Activated CD4-positive, alpha-beta T cell treated with anti-CD3 and anti-CD28 coated beads for 36 hours (primary cell): ENCODE measurements at regions not wholly inside any gene's neighbourhood (a gene's known extent, or its start where the extent isn't known, plus 50 kb on each side); places are given as distances from the start of the nearest gene placed in this dataset.

ENCODE experiments used
- ATAC-seq: fragments of 200-7000 bp; cut with Tn5 transposase; one replicate; pipeline ENCODE4 v1.10.0; 2021; ENCODE audit warnings: mild to moderate bottlenecking, moderate library complexity
- CTCF ChIA-PET: fragments of 350-600 bp; sonication (Branson Sonifier 250); formaldehyde crosslinking; loops from one replicate; lab custom pipeline; 2021; ENCODE audit warnings: antibody characterized with exemption; lab: Charles Lee
- POLR2A ChIA-PET: fragments of 350-600 bp; sonication (Branson Sonifier 250); formaldehyde crosslinking; loops from one replicate; lab custom pipeline; 2021; ENCODE audit warnings: antibody characterized with exemption, inconsistent platforms; lab: Charles Lee
- DNase-seq: peaks from one replicate; pipeline ENCODE4 v3.0.0-alpha.2; 2020
- H3K27ac Mint-ChIP-seq: one replicate; pipeline ENCODE4 v1.8.0; 2021; ENCODE audit warnings: mixed read lengths
- H3K27me3 Mint-ChIP-seq: one replicate; pipeline ENCODE4 v1.8.0; 2021; ENCODE audit warnings: mixed read lengths
- H3K36me3 Mint-ChIP-seq: one replicate; pipeline ENCODE4 v1.8.0; 2021; ENCODE audit warnings: low read depth, mixed read lengths
- H3K4me1 Mint-ChIP-seq: one replicate; pipeline ENCODE4 v1.8.0; 2021; ENCODE audit warnings: mixed read lengths
- H3K4me3 Mint-ChIP-seq: one replicate; pipeline ENCODE4 v1.8.0; 2021; ENCODE audit warnings: mild to moderate bottlenecking, moderate library complexity, mixed read lengths
- H3K9me3 Mint-ChIP-seq: one replicate; pipeline ENCODE4 v1.8.0; 2021; ENCODE audit warnings: low read depth, mixed read lengths
- intact Hi-C, 2 experiments: fragments of 100-400 bp; cut with DNase I in 1 of 2; cut with micrococcal nuclease in 1 of 2; formaldehyde crosslinking; loops; one replicate each; pipeline versions ENCODE4 v1.14.2 to v1.15.1; 2022 to 2024; cut with DNase I, micrococcal nuclease

DNA sequence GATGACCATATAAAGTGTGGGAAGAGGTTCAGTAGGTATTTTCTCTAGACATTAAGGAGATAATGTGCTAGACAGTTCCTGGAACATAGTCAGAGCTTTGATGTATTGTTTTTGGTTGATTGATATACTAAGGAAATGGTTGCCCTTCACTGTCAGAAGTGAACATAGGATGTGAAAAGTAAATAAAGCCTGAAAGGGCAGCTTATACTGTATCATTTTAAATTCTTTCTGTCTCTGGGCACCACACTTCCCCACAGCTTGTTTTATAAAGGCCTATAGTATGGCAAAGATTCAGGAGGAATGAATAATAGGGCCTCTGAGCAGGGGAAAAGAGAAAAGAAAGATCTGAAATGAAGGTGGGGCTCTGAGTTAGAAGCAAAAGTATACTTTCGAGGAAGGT, 72.7 kb upstream of the ITPRID2 start:
- intact Hi-C loops = no loop called here
- Mint-ChIP-seq H3K27ac (no peak overlapping the region), H3K9me3 (no peaks in the 10 kb centered on the region), H3K4me1 (peaks cover 2% of the 10 kb centered on the region), H3K4me3 (no peak overlapping the region), H3K27me3 (no peaks in the 10 kb centered on the region), H3K36me3 (no peaks in the 10 kb centered on the region)
- ChIA-PET CTCF (interaction anchor here (0.9 to 1.6 kb wide), 3 partner anchors 10 to 85 kb away, joined by 3 to 5 read pairs (median 3); no protein-coding TSS in a partner anchor), POLR2A (no interaction called here)
- DNase-seq (no peak), ATAC-seq (no peak)

DNA sequence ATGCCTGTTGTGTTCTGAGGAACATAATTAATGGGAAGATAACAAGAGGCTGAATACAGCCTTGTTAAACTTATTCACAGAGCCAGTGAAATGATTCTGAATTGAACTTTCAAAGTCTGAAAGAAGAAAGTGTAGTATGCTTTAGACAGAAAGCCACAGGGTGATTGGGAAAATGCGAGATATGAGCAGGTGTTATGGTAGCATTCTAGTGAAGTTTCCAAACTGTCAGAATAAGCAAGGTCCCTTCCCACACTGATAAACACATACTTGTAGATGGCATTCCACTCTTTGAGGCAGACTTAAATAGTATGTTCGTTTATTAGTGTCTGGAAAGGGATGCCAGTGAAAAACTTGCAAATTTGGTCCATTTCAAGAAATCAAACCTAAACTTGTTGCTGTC, 70.5 kb upstream of the ITPRID2 start:
- H3K4me1 Mint-ChIP-seq = no peaks in the 10 kb centered on the region
- H3K36me3 Mint-ChIP-seq = no peaks in the 10 kb centered on the region
- intact Hi-C loops = no loop called here
- no peaks in the 10 kb centered on the region for H3K9me3 Mint-ChIP-seq
- CTCF ChIA-PET = interaction anchor here (0.6 kb wide), 1 partner anchor 95 kb away, joined by 3 read pairs; no protein-coding TSS in a partner anchor
- H3K27ac Mint-ChIP-seq = no peak overlapping the region
- POLR2A ChIA-PET = no interaction called here
- no peak overlapping the region for H3K4me3 Mint-ChIP-seq
- DNase-seq (no peak), ATAC-seq (no peak)
- peaks cover 2% of the 10 kb centered on the region for H3K27me3 Mint-ChIP-seq

DNA sequence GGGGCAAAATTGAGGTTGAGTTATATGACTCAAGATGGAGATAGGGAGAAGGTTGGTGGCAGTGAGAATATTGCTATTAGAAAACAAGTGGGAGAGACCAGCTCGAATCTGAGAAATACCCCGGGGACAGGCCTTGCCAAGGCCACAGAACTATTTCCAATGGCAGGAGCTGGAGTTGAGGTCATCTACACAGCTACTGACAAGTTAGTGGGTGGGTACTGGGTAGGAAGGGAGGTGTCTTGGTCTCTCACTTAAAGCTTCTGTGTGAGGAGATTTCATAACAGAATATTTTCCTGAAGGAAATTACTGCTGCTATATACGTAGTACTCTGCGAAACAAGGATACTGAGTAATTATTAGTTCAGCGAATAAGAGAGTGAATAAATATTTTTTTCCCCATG, 69.4 kb upstream of the ITPRID2 start:
- ChIA-PET POLR2A (no interaction called here), CTCF (no interaction called here)
- no peak overlapping the region for H3K27ac Mint-ChIP-seq

DNA sequence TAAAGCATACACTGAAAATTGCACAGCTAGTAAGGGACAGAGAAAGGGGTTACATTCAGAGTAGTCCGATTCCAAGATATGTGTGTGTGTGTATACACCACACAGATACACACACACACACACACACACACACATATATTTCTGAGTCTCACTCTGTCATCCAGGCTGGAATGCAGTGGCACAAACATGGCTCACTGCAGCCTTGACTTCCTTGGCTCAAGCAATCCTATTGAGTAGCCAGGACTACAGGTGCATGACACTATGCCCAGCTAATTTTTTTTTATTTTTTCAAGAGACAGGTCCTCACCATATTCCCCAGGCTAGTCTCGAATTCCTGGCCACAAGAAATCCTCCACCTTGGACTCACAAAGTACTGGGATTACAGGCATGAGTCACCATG, 68.1 kb upstream of the ITPRID2 start:
- no peak overlapping the region for H3K4me3 Mint-ChIP-seq
- H3K36me3 Mint-ChIP-seq = no peaks in the 10 kb centered on the region
- H3K4me1 Mint-ChIP-seq = no peaks in the 10 kb centered on the region
- no peak overlapping the region for H3K27ac Mint-ChIP-seq
- H3K27me3 Mint-ChIP-seq = peaks cover 2% of the 10 kb centered on the region
- ATAC-seq = no peak
- ChIA-PET POLR2A (no interaction called here), CTCF (no interaction called here)
- no peaks in the 10 kb centered on the region for H3K9me3 Mint-ChIP-seq
- intact Hi-C loops = no loop called here
- no peak for DNase-seq

More for the DNA sequence above, 69.4 kb upstream of the ITPRID2 start:
- no peaks in the 10 kb centered on the region for H3K36me3 Mint-ChIP-seq
- H3K4me3 Mint-ChIP-seq = no peak overlapping the region
- intact Hi-C loops = no loop called here
- no peaks in the 10 kb centered on the region for H3K4me1 Mint-ChIP-seq
- peaks cover 2% of the 10 kb centered on the region for H3K27me3 Mint-ChIP-seq
- ATAC-seq = no peak
- H3K9me3 Mint-ChIP-seq = no peaks in the 10 kb centered on the region
- DNase-seq = no peak

DNA sequence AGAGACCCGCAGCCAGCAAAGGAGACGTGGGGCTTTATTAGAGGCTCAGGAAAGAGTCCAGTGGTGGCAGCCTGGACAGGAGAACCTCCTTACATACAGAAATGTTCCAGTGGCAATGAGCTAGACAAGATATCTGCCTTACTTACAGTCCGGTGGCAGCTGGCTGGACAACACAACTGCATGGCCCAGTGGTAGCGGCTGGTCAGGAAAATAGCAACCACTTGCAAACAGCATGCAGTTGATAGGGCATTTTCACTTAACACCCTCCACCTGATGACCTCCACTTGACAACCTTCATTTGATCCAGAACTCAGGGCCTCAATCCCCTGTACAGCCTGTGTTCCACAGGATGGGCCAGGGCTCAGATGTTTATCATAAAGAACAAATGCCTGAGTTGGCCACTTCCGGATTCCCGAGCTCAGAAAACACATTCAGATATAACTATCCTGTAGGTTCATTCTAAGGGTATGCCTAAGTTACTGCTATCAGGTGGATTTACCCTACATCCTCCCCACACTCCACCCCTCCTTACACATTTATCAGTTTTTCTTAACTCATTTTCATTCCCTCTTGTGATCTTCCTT, 63.3 kb upstream of the ITPRID2 start:
- H3K27me3 Mint-ChIP-seq = peaks cover 10% of the 10 kb centered on the region
- H3K9me3 Mint-ChIP-seq = no peaks in the 10 kb centered on the region
- ATAC-seq (no peak), DNase-seq (no peak)
- intact Hi-C loops = no loop called here
- H3K4me1 Mint-ChIP-seq = no peaks in the 10 kb centered on the region
- H3K4me3 Mint-ChIP-seq = no peak overlapping the region
- H3K36me3 Mint-ChIP-seq = no peaks in the 10 kb centered on the region
- POLR2A ChIA-PET = no interaction called here
- H3K27ac Mint-ChIP-seq = no peak overlapping the region
- CTCF ChIA-PET = no interaction called here

DNA sequence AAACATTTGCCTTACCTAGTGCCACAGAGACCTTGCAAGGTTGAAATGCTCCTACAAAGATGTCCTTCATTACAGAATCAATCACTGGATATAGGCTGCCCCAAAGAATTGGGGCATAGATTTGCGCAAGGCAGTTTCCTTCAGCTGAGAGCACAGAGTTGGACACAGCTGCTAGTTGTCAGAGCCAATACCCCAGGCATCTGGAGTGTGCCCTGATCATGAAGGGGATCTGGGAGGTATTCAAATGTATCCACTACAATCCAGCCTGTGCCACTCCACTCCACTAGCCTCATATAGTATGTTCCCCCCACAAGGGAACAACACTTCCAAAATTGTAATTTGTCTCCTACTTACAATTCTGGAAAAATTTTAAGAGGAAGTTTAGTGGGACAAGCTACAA, 62.3 kb upstream of the ITPRID2 start:
- DNase-seq = no peak
- Mint-ChIP-seq H3K9me3 (no peaks in the 10 kb centered on the region), H3K27me3 (peaks cover 10% of the 10 kb centered on the region), H3K27ac (no peak overlapping the region), H3K36me3 (no peaks in the 10 kb centered on the region), H3K4me1 (no peaks in the 10 kb centered on the region), H3K4me3 (no peak overlapping the region)
- intact Hi-C loops = no loop called here
- POLR2A ChIA-PET = no interaction called here
- CTCF ChIA-PET = interaction anchor here (0.9 kb wide), 1 partner anchor 19 kb away, joined by 3 read pairs; no protein-coding TSS in a partner anchor
- ATAC-seq = no peak

DNA sequence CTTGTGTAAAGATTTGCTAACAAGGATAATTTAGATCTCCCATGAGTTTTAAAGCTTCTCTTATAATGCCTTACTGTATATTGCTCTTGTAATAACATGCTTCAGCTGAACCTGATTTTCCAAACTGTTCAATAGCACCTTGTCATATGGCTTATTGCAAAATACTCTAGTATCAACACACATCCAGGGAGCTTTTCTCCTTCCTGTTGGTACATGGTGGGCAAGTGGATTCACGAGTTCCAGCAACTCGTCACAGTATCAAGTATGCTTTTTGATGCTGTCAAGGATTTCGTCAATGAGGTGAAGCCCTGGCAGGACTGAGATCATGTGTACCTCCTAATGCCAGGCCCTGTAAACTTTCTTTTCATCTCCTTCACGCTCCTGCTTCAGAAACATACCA, 59.5 kb upstream of the ITPRID2 start:
- POLR2A ChIA-PET = no interaction called here
- H3K4me1 Mint-ChIP-seq = no peaks in the 10 kb centered on the region
- intact Hi-C loops = no loop called here
- no peak for DNase-seq
- H3K4me3 Mint-ChIP-seq = no peak overlapping the region
- no peak for ATAC-seq
- H3K27me3 Mint-ChIP-seq = peaks cover 15% of the 10 kb centered on the region
- no peaks in the 10 kb centered on the region for H3K36me3 Mint-ChIP-seq
- H3K27ac Mint-ChIP-seq = no peak overlapping the region
- CTCF ChIA-PET = no interaction called here
- peaks cover 2% of the 10 kb centered on the region for H3K9me3 Mint-ChIP-seq

DNA sequence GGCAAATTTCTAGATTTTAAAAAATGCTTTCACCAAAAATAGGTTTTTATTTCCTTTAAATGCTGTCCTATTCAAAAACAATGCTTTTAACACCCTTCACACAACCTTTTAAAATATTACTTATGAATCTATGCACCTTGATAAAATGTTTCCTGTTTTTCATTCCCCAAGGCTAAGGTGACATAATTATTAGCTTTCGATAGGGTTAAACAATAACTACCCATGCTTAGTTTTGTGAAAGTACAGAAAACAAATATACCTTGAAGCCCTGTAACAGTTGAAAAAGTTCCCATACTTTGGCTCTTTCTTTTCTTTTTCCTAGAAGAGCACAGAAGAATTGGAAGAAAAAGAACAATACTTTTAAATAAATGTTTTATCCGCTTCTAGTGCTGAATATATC, 54.9 kb upstream of the ITPRID2 start:
- ATAC-seq (no peak), DNase-seq (no peak)
- ChIA-PET POLR2A (no interaction called here), CTCF (no interaction called here)
- no peak overlapping the region for H3K27ac Mint-ChIP-seq
- H3K36me3 Mint-ChIP-seq = no peaks in the 10 kb centered on the region
- H3K4me3 Mint-ChIP-seq = no peak overlapping the region
- no peaks in the 10 kb centered on the region for H3K4me1 Mint-ChIP-seq
- peaks cover 2% of the 10 kb centered on the region for H3K9me3 Mint-ChIP-seq
- H3K27me3 Mint-ChIP-seq = peaks cover 9% of the 10 kb centered on the region
- intact Hi-C loops = no loop called here

DNA sequence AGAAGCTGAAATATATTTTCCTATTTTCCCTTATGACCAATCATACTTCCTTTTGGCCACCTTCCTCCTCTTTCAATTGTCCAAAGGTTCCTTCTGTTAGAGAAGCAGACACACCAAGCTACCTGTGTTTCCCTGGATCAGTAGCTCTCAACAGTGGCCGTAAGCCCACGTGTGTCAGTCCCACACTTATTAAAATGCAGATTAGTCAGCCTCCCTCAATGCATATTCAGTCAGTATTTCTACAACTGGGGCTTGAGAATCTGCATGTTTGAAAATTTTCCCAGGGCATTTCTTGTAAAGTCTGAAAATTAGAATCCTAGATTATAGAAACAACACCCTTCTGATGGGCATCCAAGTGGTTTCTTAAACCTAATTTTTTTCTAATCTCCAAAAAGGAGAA, 54.0 kb upstream of the ITPRID2 start:
- H3K9me3 Mint-ChIP-seq = peaks cover 2% of the 10 kb centered on the region
- no peaks in the 10 kb centered on the region for H3K4me1 Mint-ChIP-seq
- ChIA-PET POLR2A (interaction anchor here (0.6 kb wide), 1 partner anchor 27 kb away, joined by 4 read pairs; no protein-coding TSS in a partner anchor), CTCF (no interaction called here)
- H3K27me3 Mint-ChIP-seq = peaks cover 9% of the 10 kb centered on the region
- ATAC-seq (no peak), DNase-seq (no peak)
- H3K4me3 Mint-ChIP-seq = no peak overlapping the region
- H3K27ac Mint-ChIP-seq = no peak overlapping the region
- intact Hi-C loops = no loop called here
- H3K36me3 Mint-ChIP-seq = no peaks in the 10 kb centered on the region

DNA sequence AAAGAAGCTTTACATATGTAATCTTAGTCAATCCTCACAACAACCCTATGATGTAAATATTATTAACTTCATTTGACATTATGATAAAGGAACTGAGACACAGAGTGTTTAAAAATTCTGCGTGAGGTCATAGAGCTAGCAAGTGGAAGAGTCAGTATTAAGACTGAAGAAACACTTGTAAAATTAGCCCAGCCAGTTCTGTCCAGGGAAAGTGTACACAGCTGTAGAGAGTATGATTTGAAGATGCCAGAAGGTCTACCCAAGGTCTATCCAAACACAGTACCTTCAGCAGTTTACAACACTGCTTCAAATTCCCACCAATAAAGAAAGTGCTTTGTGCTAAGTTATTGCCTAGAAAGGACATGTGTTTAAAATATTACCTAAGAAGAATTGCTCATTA, 51.7 kb upstream of the ITPRID2 start:
- Mint-ChIP-seq H3K4me3 (no peak overlapping the region), H3K36me3 (no peaks in the 10 kb centered on the region), H3K9me3 (no peaks in the 10 kb centered on the region), H3K27me3 (peaks cover 9% of the 10 kb centered on the region), H3K4me1 (no peaks in the 10 kb centered on the region), H3K27ac (no peak overlapping the region)
- no peak for ATAC-seq
- intact Hi-C loops = no loop called here
- DNase-seq = no peak
- CTCF ChIA-PET = no interaction called here
- POLR2A ChIA-PET = no interaction called here

DNA sequence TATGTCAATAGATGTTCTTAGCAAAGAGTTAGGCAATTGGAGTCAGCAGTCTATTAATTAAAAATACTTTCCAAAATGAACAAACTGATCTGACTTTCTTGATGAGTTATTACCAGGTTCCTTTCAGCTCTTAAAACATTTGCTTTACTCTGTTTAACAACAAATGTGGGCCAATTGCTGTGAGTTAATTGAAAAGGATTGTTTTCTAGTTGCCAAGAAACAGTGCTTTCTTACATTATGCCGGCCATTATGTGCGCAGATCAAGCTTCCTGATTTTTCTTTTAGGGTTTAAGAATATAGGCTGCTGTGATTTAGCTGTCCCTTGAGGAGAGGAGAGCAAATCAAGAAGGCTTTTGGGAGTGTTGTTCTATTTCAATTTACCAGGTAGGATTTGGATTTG, 50.5 kb upstream of the ITPRID2 start:
- no peaks in the 10 kb centered on the region for H3K4me1 Mint-ChIP-seq
- no peak overlapping the region for H3K4me3 Mint-ChIP-seq
- H3K27ac Mint-ChIP-seq = no peak overlapping the region
- intact Hi-C loops = no loop called here
- ATAC-seq = no peak
- no peaks in the 10 kb centered on the region for H3K9me3 Mint-ChIP-seq
- peaks cover 5% of the 10 kb centered on the region for H3K27me3 Mint-ChIP-seq
- no peak for DNase-seq
- no peaks in the 10 kb centered on the region for H3K36me3 Mint-ChIP-seq
- CTCF ChIA-PET = interaction anchor here (1.2 kb wide), 1 partner anchor 109 kb away, joined by 4 read pairs; no protein-coding TSS in a partner anchor
- POLR2A ChIA-PET = no interaction called here
